ENCODE measurements at regions not wholly inside any gene's neighbourhood (a gene's known extent, or its start where the extent isn't known, plus 50 kb on each side); places are given as distances from the start of the nearest gene placed in this dataset.

DNA sequence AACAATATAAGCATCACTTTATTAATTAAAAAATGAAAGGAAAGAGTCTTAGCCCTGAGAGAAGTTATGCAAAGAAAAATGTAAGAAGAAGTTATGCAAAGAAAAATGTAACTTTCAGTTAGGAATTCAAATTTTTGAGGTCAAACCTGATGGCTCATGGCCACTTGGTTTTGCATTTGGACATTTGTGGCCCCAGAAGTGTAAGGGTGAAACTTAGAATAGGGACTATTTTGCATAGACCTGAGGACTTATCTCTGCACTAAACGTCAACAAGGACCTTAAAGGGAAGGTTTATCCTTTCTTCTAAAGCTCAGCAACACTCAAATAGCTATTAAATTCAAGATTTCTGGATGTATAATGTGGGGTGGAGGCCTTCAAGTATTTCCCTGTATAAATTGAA lies 724.5 kb upstream of the POT1 start (continued):
- TF ChIP-seq, protein P1, sequence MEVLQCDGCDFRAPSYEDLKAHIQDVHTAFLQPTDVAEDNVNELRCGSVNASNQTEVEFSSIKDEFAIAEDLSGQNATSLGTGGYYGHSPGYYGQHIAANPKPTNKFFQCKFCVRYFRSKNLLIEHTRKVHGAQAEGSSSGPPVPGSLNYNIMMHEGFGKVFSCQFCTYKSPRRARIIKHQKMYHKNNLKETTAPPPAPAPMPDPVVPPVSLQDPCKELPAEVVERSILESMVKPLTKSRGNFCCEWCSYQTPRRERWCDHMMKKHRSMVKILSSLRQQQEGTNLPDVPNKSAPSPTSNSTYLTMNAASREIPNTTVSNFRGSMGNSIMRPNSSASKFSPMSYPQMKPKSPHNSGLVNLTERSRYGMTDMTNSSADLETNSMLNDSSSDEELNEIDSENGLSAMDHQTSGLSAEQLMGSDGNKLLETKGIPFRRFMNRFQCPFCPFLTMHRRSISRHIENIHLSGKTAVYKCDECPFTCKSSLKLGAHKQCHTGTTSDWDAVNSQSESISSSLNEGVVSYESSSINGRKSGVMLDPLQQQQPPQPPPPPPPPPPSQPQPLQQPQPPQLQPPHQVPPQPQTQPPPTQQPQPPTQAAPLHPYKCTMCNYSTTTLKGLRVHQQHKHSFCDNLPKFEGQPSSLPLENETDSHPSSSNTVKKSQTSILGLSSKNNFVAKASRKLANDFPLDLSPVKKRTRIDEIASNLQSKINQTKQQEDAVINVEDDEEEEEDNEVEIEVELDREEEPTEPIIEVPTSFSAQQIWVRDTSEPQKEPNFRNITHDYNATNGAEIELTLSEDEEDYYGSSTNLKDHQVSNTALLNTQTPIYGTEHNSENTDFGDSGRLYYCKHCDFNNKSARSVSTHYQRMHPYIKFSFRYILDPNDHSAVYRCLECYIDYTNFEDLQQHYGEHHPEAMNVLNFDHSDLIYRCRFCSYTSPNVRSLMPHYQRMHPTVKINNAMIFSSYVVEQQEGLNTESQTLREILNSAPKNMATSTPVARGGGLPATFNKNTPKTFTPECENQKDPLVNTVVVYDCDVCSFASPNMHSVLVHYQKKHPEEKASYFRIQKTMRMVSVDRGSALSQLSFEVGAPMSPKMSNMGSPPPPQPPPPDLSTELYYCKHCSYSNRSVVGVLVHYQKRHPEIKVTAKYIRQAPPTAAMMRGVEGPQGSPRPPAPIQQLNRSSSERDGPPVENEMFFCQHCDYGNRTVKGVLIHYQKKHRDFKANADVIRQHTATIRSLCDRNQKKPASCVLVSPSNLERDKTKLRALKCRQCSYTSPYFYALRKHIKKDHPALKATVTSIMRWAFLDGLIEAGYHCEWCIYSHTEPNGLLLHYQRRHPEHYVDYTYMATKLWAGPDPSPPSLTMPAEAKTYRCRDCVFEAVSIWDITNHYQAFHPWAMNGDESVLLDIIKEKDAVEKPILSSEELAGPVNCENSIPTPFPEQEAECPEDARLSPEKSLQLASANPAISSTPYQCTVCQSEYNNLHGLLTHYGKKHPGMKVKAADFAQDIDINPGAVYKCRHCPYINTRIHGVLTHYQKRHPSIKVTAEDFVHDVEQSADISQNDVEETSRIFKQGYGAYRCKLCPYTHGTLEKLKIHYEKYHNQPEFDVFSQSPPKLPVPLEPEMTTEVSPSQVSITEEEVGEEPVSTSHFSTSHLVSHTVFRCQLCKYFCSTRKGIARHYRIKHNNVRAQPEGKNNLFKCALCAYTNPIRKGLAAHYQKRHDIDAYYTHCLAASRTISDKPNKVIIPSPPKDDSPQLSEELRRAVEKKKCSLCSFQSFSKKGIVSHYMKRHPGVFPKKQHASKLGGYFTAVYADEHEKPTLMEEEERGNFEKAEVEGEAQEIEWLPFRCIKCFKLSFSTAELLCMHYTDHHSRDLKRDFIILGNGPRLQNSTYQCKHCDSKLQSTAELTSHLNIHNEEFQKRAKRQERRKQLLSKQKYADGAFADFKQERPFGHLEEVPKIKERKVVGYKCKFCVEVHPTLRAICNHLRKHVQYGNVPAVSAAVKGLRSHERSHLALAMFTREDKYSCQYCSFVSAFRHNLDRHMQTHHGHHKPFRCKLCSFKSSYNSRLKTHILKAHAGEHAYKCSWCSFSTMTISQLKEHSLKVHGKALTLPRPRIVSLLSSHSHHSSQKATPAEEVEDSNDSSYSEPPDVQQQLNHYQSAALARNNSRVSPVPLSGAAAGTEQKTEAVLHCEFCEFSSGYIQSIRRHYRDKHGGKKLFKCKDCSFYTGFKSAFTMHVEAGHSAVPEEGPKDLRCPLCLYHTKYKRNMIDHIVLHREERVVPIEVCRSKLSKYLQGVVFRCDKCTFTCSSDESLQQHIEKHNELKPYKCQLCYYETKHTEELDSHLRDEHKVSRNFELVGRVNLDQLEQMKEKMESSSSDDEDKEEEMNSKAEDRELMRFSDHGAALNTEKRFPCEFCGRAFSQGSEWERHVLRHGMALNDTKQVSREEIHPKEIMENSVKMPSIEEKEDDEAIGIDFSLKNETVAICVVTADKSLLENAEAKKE (CRISPR knock-in tag; IDR thresholded peaks at IDR 0.05): no peak

DNA sequence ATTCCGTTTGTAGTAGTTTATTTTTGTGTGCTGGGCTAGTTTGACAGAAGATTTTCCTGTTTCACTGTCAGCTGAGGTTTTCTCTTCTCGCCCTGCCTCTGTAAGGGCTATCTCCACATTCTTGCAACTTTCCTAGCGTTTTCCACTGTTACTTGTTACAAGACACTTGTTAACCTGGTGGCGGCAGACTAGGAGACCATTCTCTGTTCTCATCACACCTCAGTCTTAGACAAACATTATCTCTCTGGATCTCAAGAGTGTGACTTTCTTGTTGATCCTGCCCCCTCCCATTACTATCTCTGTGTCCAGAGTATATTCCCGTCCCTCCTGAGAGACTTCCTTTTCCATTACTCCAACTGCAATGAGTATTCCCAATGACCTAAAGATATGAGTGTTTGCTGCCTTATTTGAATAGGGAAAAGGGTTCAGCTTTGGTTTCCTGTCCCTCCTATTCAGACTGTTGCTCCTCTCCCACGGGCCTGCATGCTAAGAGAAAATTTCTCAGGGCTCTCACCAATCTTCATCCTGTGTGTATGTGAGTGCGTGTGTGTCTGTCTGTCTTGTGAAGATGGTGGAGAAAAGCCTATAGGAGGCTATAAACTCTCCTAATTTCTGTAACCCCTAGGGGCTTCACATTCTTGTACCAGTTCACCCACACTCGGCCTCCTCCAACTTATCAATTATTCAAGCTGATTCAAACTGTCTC lies 722.4 kb upstream of the POT1 start:
- Mint-ChIP-seq H3K4me1 (peaks cover 17% of the 10 kb centered on the region; the same call in 2 of the 3 replicates), H3K27me3 (ENCODE audit: insufficient read depth, low read depth, poor library complexity) (no peaks in the 10 kb centered on the region), H3K4me3 (no peak overlapping the region), H3K36me3 (ENCODE audit: low read depth) (no peaks in the 10 kb centered on the region), H3K27ac (0 out of 2 replicates have a peak overlapping the region, but pooled peaks have one; percentile 0), H3K9me3 (no peaks in the 10 kb centered on the region)
- no peaks in the 10 kb centered on the region for H3F3A ChIP-seq (replicated peaks; ENCODE audit: low read depth)
- H3K9me2 ChIP-seq (ENCODE audit: insufficient read depth): no peaks in the 10 kb centered on the region
- H3K4me3 ChIP-seq: no peak overlapping the region
- no peak overlapping the region for H3K27ac ChIP-seq (ENCODE audit: low read depth)
- no peaks in the 10 kb centered on the region for H4K20me1 ChIP-seq (replicated peaks; ENCODE audit: insufficient read depth)
- DNase-seq (ENCODE audit: low spot score) (peak; percentile 42), ATAC-seq (peak; percentile 75)
- no peaks in the 10 kb centered on the region for H3K36me3 ChIP-seq (ENCODE audit: insufficient read depth)
- peak overlapping the region; percentile 53; the same call in 1 of the 2 replicates for H2AFZ ChIP-seq
- no peaks in the 10 kb centered on the region for H3K4me1 ChIP-seq (ENCODE audit: insufficient read depth)
- no peak overlapping the region for H3K4me2 ChIP-seq
- H3K27me3 ChIP-seq (ENCODE audit: insufficient read depth): no peaks in the 10 kb centered on the region
- no peaks in the 10 kb centered on the region for H3K79me2 ChIP-seq (replicated peaks; ENCODE audit: insufficient read depth)
- TF ChIP-seq, protein P2, sequence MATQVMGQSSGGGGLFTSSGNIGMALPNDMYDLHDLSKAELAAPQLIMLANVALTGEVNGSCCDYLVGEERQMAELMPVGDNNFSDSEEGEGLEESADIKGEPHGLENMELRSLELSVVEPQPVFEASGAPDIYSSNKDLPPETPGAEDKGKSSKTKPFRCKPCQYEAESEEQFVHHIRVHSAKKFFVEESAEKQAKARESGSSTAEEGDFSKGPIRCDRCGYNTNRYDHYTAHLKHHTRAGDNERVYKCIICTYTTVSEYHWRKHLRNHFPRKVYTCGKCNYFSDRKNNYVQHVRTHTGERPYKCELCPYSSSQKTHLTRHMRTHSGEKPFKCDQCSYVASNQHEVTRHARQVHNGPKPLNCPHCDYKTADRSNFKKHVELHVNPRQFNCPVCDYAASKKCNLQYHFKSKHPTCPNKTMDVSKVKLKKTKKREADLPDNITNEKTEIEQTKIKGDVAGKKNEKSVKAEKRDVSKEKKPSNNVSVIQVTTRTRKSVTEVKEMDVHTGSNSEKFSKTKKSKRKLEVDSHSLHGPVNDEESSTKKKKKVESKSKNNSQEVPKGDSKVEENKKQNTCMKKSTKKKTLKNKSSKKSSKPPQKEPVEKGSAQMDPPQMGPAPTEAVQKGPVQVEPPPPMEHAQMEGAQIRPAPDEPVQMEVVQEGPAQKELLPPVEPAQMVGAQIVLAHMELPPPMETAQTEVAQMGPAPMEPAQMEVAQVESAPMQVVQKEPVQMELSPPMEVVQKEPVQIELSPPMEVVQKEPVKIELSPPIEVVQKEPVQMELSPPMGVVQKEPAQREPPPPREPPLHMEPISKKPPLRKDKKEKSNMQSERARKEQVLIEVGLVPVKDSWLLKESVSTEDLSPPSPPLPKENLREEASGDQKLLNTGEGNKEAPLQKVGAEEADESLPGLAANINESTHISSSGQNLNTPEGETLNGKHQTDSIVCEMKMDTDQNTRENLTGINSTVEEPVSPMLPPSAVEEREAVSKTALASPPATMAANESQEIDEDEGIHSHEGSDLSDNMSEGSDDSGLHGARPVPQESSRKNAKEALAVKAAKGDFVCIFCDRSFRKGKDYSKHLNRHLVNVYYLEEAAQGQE (IDR thresholded peaks at IDR 0.05; ENCODE audit: unreplicated experiment): no peak
- TF ChIP-seq NANOG (IDR thresholded peaks at IDR 0.05; ENCODE audit: borderline replicate concordance) (no peak), JUNB (IDR thresholded peaks at IDR 0.05; ENCODE audit: unreplicated experiment) (no peak), ZNF114 (CRISPR knock-in tag; IDR thresholded peaks at IDR 0.05) (no peak)
- TF ChIP-seq, protein P1 (CRISPR knock-in tag; IDR thresholded peaks at IDR 0.05): no peak

Data from GM23338 (cell line).